ENCODE measurements at regions not wholly inside any gene's neighbourhood (a gene's known extent, or its start where the extent isn't known, plus 50 kb on each side); places are given as distances from the start of the nearest gene placed in this dataset.

- Mint-ChIP-seq H3K9me3 (peaks cover 4% of the 10 kb centered on the region; the same call in 2 of the 3 replicates), H3K4me1 (no peaks in the 10 kb centered on the region), H3K36me3 (ENCODE audit: low read depth) (no peaks in the 10 kb centered on the region), H3K4me3 (no peak overlapping the region), H3K27ac (no peak overlapping the region), H3K27me3 (ENCODE audit: insufficient read depth, low read depth, poor library complexity) (no peaks in the 10 kb centered on the region)
- H3K4me3 ChIP-seq, result no peak overlapping the region
- no peak overlapping the region for H3K4me2 ChIP-seq
- H3K4me1 ChIP-seq (ENCODE audit: insufficient read depth), result no peaks in the 10 kb centered on the region
- H3K79me2 ChIP-seq (replicated peaks; ENCODE audit: insufficient read depth), result no peaks in the 10 kb centered on the region
- no peaks in the 10 kb centered on the region for H3F3A ChIP-seq (replicated peaks; ENCODE audit: low read depth)
- H3K9me2 ChIP-seq (ENCODE audit: insufficient read depth), result peaks cover 13% of the 10 kb centered on the region; the same call in 1 of the 2 replicates
- no peak overlapping the region for H3K27ac ChIP-seq (ENCODE audit: low read depth)
- no peaks in the 10 kb centered on the region for H3K36me3 ChIP-seq (ENCODE audit: insufficient read depth)
- no peaks in the 10 kb centered on the region for H3K27me3 ChIP-seq (ENCODE audit: insufficient read depth)
- no peaks in the 10 kb centered on the region for H4K20me1 ChIP-seq (replicated peaks; ENCODE audit: insufficient read depth)
- DNase-seq (ENCODE audit: low spot score), result no peak
- no peak overlapping the region for H2AFZ ChIP-seq
- TF ChIP-seq ZNF331 (CRISPR knock-in tag; IDR thresholded peaks at IDR 0.05; ENCODE audit: low read depth) (no peak), ZNF114 (CRISPR knock-in tag; IDR thresholded peaks at IDR 0.05) (no peak), POLR2AphosphoS5 (IDR thresholded peaks at IDR 0.05; ENCODE audit: low read depth) (no peak), STAT1 (IDR thresholded peaks at IDR 0.05; ENCODE audit: unreplicated experiment) (no peak), JUNB (IDR thresholded peaks at IDR 0.05; ENCODE audit: unreplicated experiment) (no peak), CTCF (conservative IDR thresholded peaks at IDR 0.05; ENCODE audit: low read depth in 2 of 2) (no peak), NANOG (IDR thresholded peaks at IDR 0.05; ENCODE audit: borderline replicate concordance) (no peak), EZH2phosphoT487 (IDR thresholded peaks at IDR 0.05; ENCODE audit: unreplicated experiment) (no peak), CREB1 (CRISPR knock-in tag; IDR thresholded peaks at IDR 0.05; ENCODE audit: low read depth) (no peak), EZH2 (IDR thresholded peaks at IDR 0.05; ENCODE audit: low read depth, unreplicated experiment) (no peak)
- TF ChIP-seq, protein P1, sequence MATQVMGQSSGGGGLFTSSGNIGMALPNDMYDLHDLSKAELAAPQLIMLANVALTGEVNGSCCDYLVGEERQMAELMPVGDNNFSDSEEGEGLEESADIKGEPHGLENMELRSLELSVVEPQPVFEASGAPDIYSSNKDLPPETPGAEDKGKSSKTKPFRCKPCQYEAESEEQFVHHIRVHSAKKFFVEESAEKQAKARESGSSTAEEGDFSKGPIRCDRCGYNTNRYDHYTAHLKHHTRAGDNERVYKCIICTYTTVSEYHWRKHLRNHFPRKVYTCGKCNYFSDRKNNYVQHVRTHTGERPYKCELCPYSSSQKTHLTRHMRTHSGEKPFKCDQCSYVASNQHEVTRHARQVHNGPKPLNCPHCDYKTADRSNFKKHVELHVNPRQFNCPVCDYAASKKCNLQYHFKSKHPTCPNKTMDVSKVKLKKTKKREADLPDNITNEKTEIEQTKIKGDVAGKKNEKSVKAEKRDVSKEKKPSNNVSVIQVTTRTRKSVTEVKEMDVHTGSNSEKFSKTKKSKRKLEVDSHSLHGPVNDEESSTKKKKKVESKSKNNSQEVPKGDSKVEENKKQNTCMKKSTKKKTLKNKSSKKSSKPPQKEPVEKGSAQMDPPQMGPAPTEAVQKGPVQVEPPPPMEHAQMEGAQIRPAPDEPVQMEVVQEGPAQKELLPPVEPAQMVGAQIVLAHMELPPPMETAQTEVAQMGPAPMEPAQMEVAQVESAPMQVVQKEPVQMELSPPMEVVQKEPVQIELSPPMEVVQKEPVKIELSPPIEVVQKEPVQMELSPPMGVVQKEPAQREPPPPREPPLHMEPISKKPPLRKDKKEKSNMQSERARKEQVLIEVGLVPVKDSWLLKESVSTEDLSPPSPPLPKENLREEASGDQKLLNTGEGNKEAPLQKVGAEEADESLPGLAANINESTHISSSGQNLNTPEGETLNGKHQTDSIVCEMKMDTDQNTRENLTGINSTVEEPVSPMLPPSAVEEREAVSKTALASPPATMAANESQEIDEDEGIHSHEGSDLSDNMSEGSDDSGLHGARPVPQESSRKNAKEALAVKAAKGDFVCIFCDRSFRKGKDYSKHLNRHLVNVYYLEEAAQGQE (IDR thresholded peaks at IDR 0.05; ENCODE audit: unreplicated experiment), result no peak
- TF ChIP-seq, protein P2, sequence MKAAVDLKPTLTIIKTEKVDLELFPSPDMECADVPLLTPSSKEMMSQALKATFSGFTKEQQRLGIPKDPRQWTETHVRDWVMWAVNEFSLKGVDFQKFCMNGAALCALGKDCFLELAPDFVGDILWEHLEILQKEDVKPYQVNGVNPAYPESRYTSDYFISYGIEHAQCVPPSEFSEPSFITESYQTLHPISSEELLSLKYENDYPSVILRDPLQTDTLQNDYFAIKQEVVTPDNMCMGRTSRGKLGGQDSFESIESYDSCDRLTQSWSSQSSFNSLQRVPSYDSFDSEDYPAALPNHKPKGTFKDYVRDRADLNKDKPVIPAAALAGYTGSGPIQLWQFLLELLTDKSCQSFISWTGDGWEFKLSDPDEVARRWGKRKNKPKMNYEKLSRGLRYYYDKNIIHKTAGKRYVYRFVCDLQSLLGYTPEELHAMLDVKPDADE (IDR thresholded peaks at IDR 0.05), result no peak
- TF ChIP-seq, protein P3, sequence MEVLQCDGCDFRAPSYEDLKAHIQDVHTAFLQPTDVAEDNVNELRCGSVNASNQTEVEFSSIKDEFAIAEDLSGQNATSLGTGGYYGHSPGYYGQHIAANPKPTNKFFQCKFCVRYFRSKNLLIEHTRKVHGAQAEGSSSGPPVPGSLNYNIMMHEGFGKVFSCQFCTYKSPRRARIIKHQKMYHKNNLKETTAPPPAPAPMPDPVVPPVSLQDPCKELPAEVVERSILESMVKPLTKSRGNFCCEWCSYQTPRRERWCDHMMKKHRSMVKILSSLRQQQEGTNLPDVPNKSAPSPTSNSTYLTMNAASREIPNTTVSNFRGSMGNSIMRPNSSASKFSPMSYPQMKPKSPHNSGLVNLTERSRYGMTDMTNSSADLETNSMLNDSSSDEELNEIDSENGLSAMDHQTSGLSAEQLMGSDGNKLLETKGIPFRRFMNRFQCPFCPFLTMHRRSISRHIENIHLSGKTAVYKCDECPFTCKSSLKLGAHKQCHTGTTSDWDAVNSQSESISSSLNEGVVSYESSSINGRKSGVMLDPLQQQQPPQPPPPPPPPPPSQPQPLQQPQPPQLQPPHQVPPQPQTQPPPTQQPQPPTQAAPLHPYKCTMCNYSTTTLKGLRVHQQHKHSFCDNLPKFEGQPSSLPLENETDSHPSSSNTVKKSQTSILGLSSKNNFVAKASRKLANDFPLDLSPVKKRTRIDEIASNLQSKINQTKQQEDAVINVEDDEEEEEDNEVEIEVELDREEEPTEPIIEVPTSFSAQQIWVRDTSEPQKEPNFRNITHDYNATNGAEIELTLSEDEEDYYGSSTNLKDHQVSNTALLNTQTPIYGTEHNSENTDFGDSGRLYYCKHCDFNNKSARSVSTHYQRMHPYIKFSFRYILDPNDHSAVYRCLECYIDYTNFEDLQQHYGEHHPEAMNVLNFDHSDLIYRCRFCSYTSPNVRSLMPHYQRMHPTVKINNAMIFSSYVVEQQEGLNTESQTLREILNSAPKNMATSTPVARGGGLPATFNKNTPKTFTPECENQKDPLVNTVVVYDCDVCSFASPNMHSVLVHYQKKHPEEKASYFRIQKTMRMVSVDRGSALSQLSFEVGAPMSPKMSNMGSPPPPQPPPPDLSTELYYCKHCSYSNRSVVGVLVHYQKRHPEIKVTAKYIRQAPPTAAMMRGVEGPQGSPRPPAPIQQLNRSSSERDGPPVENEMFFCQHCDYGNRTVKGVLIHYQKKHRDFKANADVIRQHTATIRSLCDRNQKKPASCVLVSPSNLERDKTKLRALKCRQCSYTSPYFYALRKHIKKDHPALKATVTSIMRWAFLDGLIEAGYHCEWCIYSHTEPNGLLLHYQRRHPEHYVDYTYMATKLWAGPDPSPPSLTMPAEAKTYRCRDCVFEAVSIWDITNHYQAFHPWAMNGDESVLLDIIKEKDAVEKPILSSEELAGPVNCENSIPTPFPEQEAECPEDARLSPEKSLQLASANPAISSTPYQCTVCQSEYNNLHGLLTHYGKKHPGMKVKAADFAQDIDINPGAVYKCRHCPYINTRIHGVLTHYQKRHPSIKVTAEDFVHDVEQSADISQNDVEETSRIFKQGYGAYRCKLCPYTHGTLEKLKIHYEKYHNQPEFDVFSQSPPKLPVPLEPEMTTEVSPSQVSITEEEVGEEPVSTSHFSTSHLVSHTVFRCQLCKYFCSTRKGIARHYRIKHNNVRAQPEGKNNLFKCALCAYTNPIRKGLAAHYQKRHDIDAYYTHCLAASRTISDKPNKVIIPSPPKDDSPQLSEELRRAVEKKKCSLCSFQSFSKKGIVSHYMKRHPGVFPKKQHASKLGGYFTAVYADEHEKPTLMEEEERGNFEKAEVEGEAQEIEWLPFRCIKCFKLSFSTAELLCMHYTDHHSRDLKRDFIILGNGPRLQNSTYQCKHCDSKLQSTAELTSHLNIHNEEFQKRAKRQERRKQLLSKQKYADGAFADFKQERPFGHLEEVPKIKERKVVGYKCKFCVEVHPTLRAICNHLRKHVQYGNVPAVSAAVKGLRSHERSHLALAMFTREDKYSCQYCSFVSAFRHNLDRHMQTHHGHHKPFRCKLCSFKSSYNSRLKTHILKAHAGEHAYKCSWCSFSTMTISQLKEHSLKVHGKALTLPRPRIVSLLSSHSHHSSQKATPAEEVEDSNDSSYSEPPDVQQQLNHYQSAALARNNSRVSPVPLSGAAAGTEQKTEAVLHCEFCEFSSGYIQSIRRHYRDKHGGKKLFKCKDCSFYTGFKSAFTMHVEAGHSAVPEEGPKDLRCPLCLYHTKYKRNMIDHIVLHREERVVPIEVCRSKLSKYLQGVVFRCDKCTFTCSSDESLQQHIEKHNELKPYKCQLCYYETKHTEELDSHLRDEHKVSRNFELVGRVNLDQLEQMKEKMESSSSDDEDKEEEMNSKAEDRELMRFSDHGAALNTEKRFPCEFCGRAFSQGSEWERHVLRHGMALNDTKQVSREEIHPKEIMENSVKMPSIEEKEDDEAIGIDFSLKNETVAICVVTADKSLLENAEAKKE (CRISPR knock-in tag; IDR thresholded peaks at IDR 0.05), result no peak
- ATAC-seq, result no peak
These were observed 146.7 kb upstream of the SMIM21 start for GRCh38 chr18:75574187-75574586.

Data from GM23338 (cell line).